DND-41 (cell line): ENCODE measurements at regions not wholly inside any gene's neighbourhood (a gene's known extent, or its start where the extent isn't known, plus 50 kb on each side); places are given as distances from the start of the nearest gene placed in this dataset.

Experiments used
- EZH2 ChIP-seq: IDR thresholded peaks from 3 replicates; pipeline ENCODE4 v1.6.1; 2012; ENCODE audit warnings: borderline replicate concordance, low read depth, mild to moderate bottlenecking, moderate library complexity, low read length, inconsistent platforms; ENCODE audit not compliant: severe bottlenecking
- TF ChIP-seq, protein P1 (sequence below): IDR thresholded peaks from 2 replicates; pipeline ENCODE4 v1.5.1; 2012; ENCODE audit warnings: borderline replicate concordance, low read length, moderate library complexity, mild to moderate bottlenecking; ENCODE audit not compliant: poor library complexity, severe bottlenecking; ENCODE audit errors: extremely low read depth

- TF ChIP-seq, protein P1, sequence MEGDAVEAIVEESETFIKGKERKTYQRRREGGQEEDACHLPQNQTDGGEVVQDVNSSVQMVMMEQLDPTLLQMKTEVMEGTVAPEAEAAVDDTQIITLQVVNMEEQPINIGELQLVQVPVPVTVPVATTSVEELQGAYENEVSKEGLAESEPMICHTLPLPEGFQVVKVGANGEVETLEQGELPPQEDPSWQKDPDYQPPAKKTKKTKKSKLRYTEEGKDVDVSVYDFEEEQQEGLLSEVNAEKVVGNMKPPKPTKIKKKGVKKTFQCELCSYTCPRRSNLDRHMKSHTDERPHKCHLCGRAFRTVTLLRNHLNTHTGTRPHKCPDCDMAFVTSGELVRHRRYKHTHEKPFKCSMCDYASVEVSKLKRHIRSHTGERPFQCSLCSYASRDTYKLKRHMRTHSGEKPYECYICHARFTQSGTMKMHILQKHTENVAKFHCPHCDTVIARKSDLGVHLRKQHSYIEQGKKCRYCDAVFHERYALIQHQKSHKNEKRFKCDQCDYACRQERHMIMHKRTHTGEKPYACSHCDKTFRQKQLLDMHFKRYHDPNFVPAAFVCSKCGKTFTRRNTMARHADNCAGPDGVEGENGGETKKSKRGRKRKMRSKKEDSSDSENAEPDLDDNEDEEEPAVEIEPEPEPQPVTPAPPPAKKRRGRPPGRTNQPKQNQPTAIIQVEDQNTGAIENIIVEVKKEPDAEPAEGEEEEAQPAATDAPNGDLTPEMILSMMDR, result no peak
- no peak for TF ChIP-seq EZH2
Observed at GRCh38 chr2:11027195-11027594, 115.5 kb downstream of the KCNF1 start.
